H9 (cell line): ENCODE measurements at regions not wholly inside any gene's neighbourhood (a gene's known extent, or its start where the extent isn't known, plus 50 kb on each side); places are given as distances from the start of the nearest gene placed in this dataset.

Experiments
- DNase-seq: peaks from one replicate; pipeline ENCODE4 v3.0.0-alpha.2; 2017
- H2AFZ ChIP-seq: one replicate; pipeline ENCODE4 v1.6.1; 2013; ENCODE audit warnings: mild to moderate bottlenecking, low read length, control low read depth, moderate library complexity
- H2AK5ac ChIP-seq: 2 replicates; pipeline ENCODE4 v1.6.1; 2013; ENCODE audit warnings: low read length, control low read depth, mixed read lengths; ENCODE audit not compliant: insufficient read length
- H2BK120ac ChIP-seq: one replicate; pipeline ENCODE4 v1.6.1; 2013; ENCODE audit warnings: low read depth, mild to moderate bottlenecking, low read length, control low read depth, inconsistent platforms; ENCODE audit not compliant: poor library complexity, severe bottlenecking
- H2BK12ac ChIP-seq: 2 replicates; pipeline ENCODE4 v1.6.1; 2013; ENCODE audit warnings: low read length, control low read depth, mixed read lengths, low read depth; ENCODE audit not compliant: insufficient read length
- H2BK15ac ChIP-seq: 2 replicates; pipeline ENCODE4 v1.6.1; 2013; ENCODE audit warnings: low read depth, low read length, control low read depth
- H2BK20ac ChIP-seq: one replicate; pipeline ENCODE4 v1.6.1; 2013; ENCODE audit warnings: low read depth, mild to moderate bottlenecking, low read length, control low read depth, inconsistent platforms; ENCODE audit not compliant: poor library complexity, severe bottlenecking
- H2BK5ac ChIP-seq: 2 replicates; pipeline ENCODE4 v1.6.1; 2013; ENCODE audit warnings: low read length, control low read depth, mixed read lengths; ENCODE audit not compliant: insufficient read length
- H3K14ac ChIP-seq: 2 replicates; pipeline ENCODE4 v1.6.1; 2013; ENCODE audit warnings: low read length, control low read depth; ENCODE audit not compliant: insufficient read depth
- H3K18ac ChIP-seq: 2 replicates; pipeline ENCODE4 v1.6.1; 2013; ENCODE audit warnings: low read depth, mild to moderate bottlenecking, mixed read lengths, low read length, control low read depth; ENCODE audit not compliant: insufficient read length
- H3K23ac ChIP-seq: 2 replicates; pipeline ENCODE4 v1.6.1; 2013; ENCODE audit warnings: low read length, control low read depth, mixed read lengths, low read depth; ENCODE audit not compliant: insufficient read length
- H3K23me2 ChIP-seq: 2 replicates; pipeline ENCODE4 v1.6.1; 2013; ENCODE audit warnings: low read depth, mild to moderate bottlenecking, mixed read lengths, low read length, control low read depth; ENCODE audit not compliant: insufficient read length, poor library complexity, severe bottlenecking
- H3K27ac ChIP-seq: 2 replicates; pipeline ENCODE4 v1.5.1; 2013; ENCODE audit warnings: low read length, control low read depth, mixed read lengths, low read depth; ENCODE audit not compliant: insufficient read length
- H3K27me3 ChIP-seq: 2 replicates; pipeline ENCODE4 v1.6.1; 2013; ENCODE audit warnings: low read length, control low read depth, inconsistent platforms; ENCODE audit not compliant: insufficient read depth
- H3K4ac ChIP-seq: 2 replicates; pipeline ENCODE4 v1.6.1; 2013; ENCODE audit warnings: low read depth, mild to moderate bottlenecking, control low read depth, inconsistent platforms, low read length, moderate library complexity
- H3K4me1 ChIP-seq: 2 replicates; pipeline ENCODE4 v1.6.1; 2013; ENCODE audit warnings: low read length, control low read depth, inconsistent platforms; ENCODE audit not compliant: insufficient read depth
- H3K4me2 ChIP-seq: 2 replicates; pipeline ENCODE4 v1.6.1; 2013; ENCODE audit warnings: low read length, control low read depth, mixed read lengths; ENCODE audit not compliant: insufficient read length, insufficient read depth
- H3K56ac ChIP-seq: 2 replicates; pipeline ENCODE4 v1.6.1; 2013; ENCODE audit warnings: low read depth, mild to moderate bottlenecking, mixed read lengths, low read length, control low read depth; ENCODE audit not compliant: insufficient read length
- H3K79me1 ChIP-seq: 2 replicates; pipeline ENCODE4 v1.6.1; 2013; ENCODE audit warnings: low read depth, mild to moderate bottlenecking, moderate library complexity, low read length, control low read depth, inconsistent platforms; ENCODE audit not compliant: insufficient read depth, poor library complexity, severe bottlenecking
- H3K79me2 ChIP-seq: 2 replicates; pipeline ENCODE4 v1.6.1; 2013; ENCODE audit warnings: low read length, control low read depth, inconsistent platforms; ENCODE audit not compliant: insufficient read depth
- H3K9ac ChIP-seq: 2 replicates; pipeline ENCODE4 v1.6.1; 2013; ENCODE audit warnings: low read length, control low read depth, mixed read lengths; ENCODE audit not compliant: insufficient read length; ENCODE audit errors: extremely low read depth
- H3K9me3 ChIP-seq: one replicate; pipeline ENCODE4 v1.6.1; 2013; ENCODE audit warnings: low read depth, low read length, inconsistent platforms; ENCODE audit not compliant: control insufficient read depth
- H3T11ph ChIP-seq: one replicate; pipeline ENCODE4 v1.6.1; 2013; ENCODE audit warnings: mild to moderate bottlenecking, low read length, control low read depth, inconsistent platforms
- H4K20me1 ChIP-seq: one replicate; pipeline ENCODE4 v1.6.1; 2013; ENCODE audit not compliant: control insufficient read depth, insufficient read length, insufficient read depth
- H4K5ac ChIP-seq: 2 replicates; pipeline ENCODE4 v1.6.1; 2013; ENCODE audit warnings: low read depth, mild to moderate bottlenecking, mixed read lengths, low read length, control low read depth; ENCODE audit not compliant: insufficient read length
- H4K8ac ChIP-seq: replicated peaks from 2 replicates; pipeline ENCODE4 v1.6.1; 2013; ENCODE audit warnings: low read length, control low read depth, mixed read lengths, low read depth; ENCODE audit not compliant: insufficient read length
- H4K91ac ChIP-seq: 2 replicates; pipeline ENCODE4 v1.6.1; 2013; ENCODE audit warnings: low read depth, mild to moderate bottlenecking, moderate library complexity, mixed read lengths, low read length, control low read depth; ENCODE audit not compliant: insufficient read length
- H3K27ac Mint-ChIP-seq, 3 experiments: 2 replicates in 2 of 3; 3 replicates in 1 of 3; pipeline ENCODE4 v1.8.0; 2020 to 2021; ENCODE audit warnings: mixed read lengths in 3 of 3, mild to moderate bottlenecking in 1 of 3, moderate library complexity in 1 of 3
- H3K27me3 Mint-ChIP-seq: 2 replicates; pipeline ENCODE4 v1.8.0; 2021; ENCODE audit warnings: low read depth, mild to moderate bottlenecking, moderate library complexity, mixed read lengths
- H3K36me3 Mint-ChIP-seq, 3 experiments: 2 replicates in 2 of 3; 3 replicates in 1 of 3; pipeline ENCODE4 v1.8.0; 2020 to 2021; ENCODE audit warnings: low read depth in 3 of 3, mixed read lengths in 3 of 3; ENCODE audit not compliant: insufficient read depth in 1 of 3
- H3K4me1 Mint-ChIP-seq, 2 experiments: 2 replicates each; pipeline ENCODE4 v1.8.0; 2020; ENCODE audit warnings: mixed read lengths in 2 of 2
- H3K4me3 Mint-ChIP-seq, 2 experiments: 2 replicates in 1 of 2; 3 replicates in 1 of 2; pipeline ENCODE4 v1.8.0; 2020 to 2021; ENCODE audit warnings: mild to moderate bottlenecking in 2 of 2, mixed read lengths in 2 of 2, moderate library complexity in 1 of 2
- H3K9me3 Mint-ChIP-seq, 2 experiments: 2 replicates in 1 of 2; 3 replicates in 1 of 2; pipeline ENCODE4 v1.8.0; 2020; ENCODE audit warnings: mild to moderate bottlenecking in 2 of 2, mixed read lengths in 2 of 2, moderate library complexity in 1 of 2
- whole genome bisulfite sequencing: extraction: QIAGEN DNeasy Blood & Tissue Kit; methylation state at CpG from one replicate; pipeline ENCODE4 v1.1.7; 2013; ENCODE audit warnings: missing lambda C conversion rate, low lambda C conversion rate, mixed read lengths; ENCODE audit not compliant: insufficient read length; ENCODE audit errors: extremely low coverage; 5-methylcytosine and 5-hydroxymethylcytosine counted together
- TF ChIP-seq, protein P1 (sequence below): fragments of 200-600 bp; sonication (generic); conservative IDR thresholded peaks from 3 replicates; pipeline ENCODE4 v1.8.0; 2021; ENCODE audit warnings: antibody characterized with exemption, mild to moderate bottlenecking

DNA sequence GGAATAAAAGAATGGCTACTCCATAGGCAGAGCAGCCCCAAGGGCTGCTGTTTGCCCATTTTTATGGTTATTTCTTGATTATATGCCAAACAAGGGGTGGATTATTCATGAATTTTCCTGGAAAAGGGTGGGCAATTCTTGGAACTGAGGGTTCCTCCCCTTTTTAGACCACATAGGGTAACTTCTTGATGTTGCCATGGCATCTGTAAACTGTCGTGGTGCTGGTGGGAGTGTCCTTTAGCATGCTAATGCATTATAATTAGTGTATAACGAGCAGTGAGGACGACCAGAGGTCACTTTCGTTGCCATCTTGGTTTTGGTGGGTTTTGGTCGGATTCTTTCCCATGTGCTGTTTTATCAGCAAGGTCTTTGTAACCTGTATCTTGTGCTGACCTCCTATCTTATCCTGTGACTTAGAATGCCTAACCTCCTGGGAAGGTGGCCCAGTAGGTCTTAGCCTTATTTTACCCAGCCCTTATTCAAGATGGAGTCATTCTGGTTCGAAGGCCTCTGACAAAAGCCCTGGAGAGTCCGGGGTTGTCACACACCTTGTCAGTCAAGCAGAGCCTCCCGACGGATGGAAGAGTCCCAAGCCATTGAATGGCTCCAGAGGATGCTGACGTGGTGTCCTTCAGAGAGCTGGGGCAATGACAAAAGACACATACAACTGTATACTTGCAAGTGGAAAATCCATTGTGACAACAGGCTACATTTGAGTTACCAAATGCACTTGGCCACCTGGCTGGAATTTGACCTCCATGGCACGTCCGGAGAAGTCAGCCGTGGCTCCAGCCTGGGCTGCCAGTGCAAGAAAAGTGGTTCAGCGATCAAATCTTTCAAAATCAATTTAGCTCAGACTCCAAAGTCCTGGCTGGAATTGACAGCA is 67.1 kb upstream of the CLINT1 start:
- H4K91ac ChIP-seq: no peak overlapping the region
- no peak overlapping the region for H2BK20ac ChIP-seq
- no peak overlapping the region for H3K4ac ChIP-seq
- H3K4me1 ChIP-seq: peaks cover 9% of the 10 kb centered on the region
- H3K27me3 ChIP-seq: no peaks in the 10 kb centered on the region
- H3K9me3 ChIP-seq: no peaks in the 10 kb centered on the region
- H3T11ph ChIP-seq: no peak overlapping the region
- no peaks in the 10 kb centered on the region for H4K20me1 ChIP-seq
- Mint-ChIP-seq H3K4me3 (no peak overlapping the region), H3K27me3 (no peaks in the 10 kb centered on the region), H3K4me1 (peaks cover 46 to 47% of the 10 kb centered on the region in 2 experiments), H3K36me3 (no peaks in the 10 kb centered on the region), H3K27ac (no peak overlapping the region), H3K9me3 (no peaks in the 10 kb centered on the region)
- H2BK15ac ChIP-seq: no peak overlapping the region
- H3K23ac ChIP-seq: no peak overlapping the region
- H3K9ac ChIP-seq: no peak overlapping the region
- no peak overlapping the region for H3K14ac ChIP-seq
- H2BK5ac ChIP-seq: no peak overlapping the region
- H2AK5ac ChIP-seq: no peak overlapping the region
- no peak for DNase-seq
- H3K27ac ChIP-seq: no peak overlapping the region
- no peak overlapping the region for H2AFZ ChIP-seq
- no peaks in the 10 kb centered on the region for H3K79me2 ChIP-seq
- no peak overlapping the region for H3K56ac ChIP-seq
- no CpG with 5 or more reads among the region's 14 CpGs for WGBS
- no peak overlapping the region for H4K8ac ChIP-seq
- no peaks in the 10 kb centered on the region for H3K79me1 ChIP-seq
- H2BK12ac ChIP-seq: no peak overlapping the region
- TF ChIP-seq, protein P1, sequence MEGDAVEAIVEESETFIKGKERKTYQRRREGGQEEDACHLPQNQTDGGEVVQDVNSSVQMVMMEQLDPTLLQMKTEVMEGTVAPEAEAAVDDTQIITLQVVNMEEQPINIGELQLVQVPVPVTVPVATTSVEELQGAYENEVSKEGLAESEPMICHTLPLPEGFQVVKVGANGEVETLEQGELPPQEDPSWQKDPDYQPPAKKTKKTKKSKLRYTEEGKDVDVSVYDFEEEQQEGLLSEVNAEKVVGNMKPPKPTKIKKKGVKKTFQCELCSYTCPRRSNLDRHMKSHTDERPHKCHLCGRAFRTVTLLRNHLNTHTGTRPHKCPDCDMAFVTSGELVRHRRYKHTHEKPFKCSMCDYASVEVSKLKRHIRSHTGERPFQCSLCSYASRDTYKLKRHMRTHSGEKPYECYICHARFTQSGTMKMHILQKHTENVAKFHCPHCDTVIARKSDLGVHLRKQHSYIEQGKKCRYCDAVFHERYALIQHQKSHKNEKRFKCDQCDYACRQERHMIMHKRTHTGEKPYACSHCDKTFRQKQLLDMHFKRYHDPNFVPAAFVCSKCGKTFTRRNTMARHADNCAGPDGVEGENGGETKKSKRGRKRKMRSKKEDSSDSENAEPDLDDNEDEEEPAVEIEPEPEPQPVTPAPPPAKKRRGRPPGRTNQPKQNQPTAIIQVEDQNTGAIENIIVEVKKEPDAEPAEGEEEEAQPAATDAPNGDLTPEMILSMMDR: no peak
- H3K23me2 ChIP-seq: peaks cover 4% of the 10 kb centered on the region
- H4K5ac ChIP-seq: no peak overlapping the region
- no peak overlapping the region for H3K4me2 ChIP-seq
- no peak overlapping the region for H3K18ac ChIP-seq
- H2BK120ac ChIP-seq: no peak overlapping the region
